ENCODE measurements at regions not wholly inside any gene's neighbourhood (a gene's known extent, or its start where the extent isn't known, plus 50 kb on each side); places are given as distances from the start of the nearest gene placed in this dataset.

- DNase-seq (ENCODE audit: low read depth), result peak; percentile 88
- peak overlapping the region; percentile 40 for H3K4me3 ChIP-seq (ENCODE audit: low read depth, low read length)
Observed at GRCh38 chr12:76259660-76260389, 88.4 kb downstream of the BBS10 start.

GRCh38 chr12:76259106-76259505 lies 89.1 kb downstream of the BBS10 start:
- DNase-seq (ENCODE audit: low read depth), result no peak
- H3K4me3 ChIP-seq (ENCODE audit: low read depth, low read length), result no peak overlapping the region

- DNase-seq (ENCODE audit: low read depth), result no peak
- no peak overlapping the region for H3K4me3 ChIP-seq (ENCODE audit: low read depth, low read length)
Observed at GRCh38 chr12:76256904-76257303, 91.3 kb downstream of the BBS10 start.

- no peak overlapping the region for H3K4me3 ChIP-seq (ENCODE audit: low read depth, low read length)
- DNase-seq (ENCODE audit: low read depth), result no peak
Observed at GRCh38 chr12:76256321-76256720, 91.9 kb downstream of the BBS10 start.

DNA sequence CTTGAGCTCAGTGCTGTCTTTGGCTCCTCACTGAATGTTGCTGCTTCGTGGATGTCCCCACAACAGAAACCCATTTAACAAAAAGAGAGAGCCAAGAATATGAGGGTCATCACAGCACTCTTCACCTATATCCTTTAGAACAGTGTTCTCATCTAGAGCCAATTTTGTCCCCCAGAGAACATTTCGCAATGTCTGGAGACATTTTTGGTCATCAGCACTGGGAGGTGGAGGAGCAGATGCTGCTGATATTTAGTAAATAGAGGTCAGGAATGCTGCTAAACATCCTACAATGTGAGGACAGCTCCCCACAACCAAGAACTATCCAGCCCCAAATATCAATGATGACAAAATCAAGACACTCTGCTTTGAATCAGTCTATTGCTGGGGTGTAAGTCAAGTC lies 92.5 kb downstream of the BBS10 start:
- DNase-seq (ENCODE audit: low read depth), result no peak
- H3K4me3 ChIP-seq (ENCODE audit: low read depth, low read length), result no peak overlapping the region

GRCh38 chr12:76255281-76255680 lies 92.9 kb downstream of the BBS10 start:
- DNase-seq (ENCODE audit: low read depth), result no peak
- H3K4me3 ChIP-seq (ENCODE audit: low read depth, low read length), result no peak overlapping the region

DNA sequence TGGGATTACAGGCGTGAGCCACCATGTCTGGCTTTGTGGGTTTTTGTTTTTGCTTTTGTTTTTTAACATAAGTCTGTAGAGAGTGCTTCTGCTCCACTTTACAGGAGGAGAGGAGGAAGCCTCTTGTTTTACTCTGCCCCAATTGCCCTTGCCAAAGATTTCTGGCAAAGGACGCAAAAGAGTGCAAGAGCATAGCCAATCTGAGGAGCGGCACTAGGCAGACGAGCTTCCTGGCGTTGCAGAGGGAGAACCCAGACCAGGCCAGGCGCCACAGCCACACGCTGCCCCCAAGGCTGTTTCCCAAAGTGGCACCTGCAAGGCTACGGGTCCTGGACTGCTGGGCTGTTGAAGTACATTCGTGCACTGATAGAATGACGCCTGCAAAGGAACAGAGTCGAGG lies 96.2 kb downstream of the BBS10 start:
- no peak overlapping the region for H3K4me3 ChIP-seq (ENCODE audit: low read depth, low read length)
- no peak for DNase-seq (ENCODE audit: low read depth)

GRCh38 chr12:76250256-76250655 lies 98.0 kb downstream of the BBS10 start:
- DNase-seq (ENCODE audit: low read depth), result no peak
- no peak overlapping the region for H3K4me3 ChIP-seq (ENCODE audit: low read depth, low read length)

- no peak for DNase-seq (ENCODE audit: low read depth)
- no peak overlapping the region for H3K4me3 ChIP-seq (ENCODE audit: low read depth, low read length)
Observed at GRCh38 chr12:76249501-76249900, 98.7 kb downstream of the BBS10 start.

GRCh38 chr12:76247992-76248391 lies 100.2 kb downstream of the BBS10 start:
- no peak overlapping the region for H3K4me3 ChIP-seq (ENCODE audit: low read depth, low read length)
- no peak for DNase-seq (ENCODE audit: low read depth)

DNA sequence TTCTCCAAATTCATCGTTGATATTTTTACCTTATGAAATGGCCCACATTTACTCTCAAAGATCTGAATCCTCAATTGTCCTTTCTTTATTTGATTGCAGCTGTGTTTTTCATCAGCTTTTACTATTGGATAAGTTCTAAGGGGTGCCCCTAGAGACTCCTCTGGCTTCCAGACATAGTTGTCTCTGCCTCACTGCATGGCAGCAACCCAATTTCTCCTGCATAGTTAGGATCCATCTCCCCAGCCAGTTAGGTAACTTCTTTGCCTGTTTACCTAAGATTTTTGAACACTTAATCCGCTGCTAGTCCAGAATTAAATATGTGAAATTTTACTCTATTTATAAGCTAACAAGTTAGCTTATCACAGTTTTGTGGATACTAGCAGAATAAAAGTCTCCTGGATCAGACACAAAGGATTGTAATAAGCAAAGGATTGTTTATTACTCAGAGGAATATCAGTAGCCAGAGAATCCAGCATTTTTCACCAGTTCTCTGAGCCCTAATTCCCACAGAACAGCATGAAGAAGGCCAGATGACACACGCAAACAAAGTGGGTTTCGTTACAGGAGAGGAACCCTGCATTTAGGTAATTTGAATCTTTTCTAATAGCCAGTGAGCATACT lies 101.1 kb downstream of the BBS10 start:
- DNase-seq (ENCODE audit: low read depth), result peak; percentile 88
- H3K4me3 ChIP-seq (ENCODE audit: low read depth, low read length), result no peak overlapping the region

DNA sequence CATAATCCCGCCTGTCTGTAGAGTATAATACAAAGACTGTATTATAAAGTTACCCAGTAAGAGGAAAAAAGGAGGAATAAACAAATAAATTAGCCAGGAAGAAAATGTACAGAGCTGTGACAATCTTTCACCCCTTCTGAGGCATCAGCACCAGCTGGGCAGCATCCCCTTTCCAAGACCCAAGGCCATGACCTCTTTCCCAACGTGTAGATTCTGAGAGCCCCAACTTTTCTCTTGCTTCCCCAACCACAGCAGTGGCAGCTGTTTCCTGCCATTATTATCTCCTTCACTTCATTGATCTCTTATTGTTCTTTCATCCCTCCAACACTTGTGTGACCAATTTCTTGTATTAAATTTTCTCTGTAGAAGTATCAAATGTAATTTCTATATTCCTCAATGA lies 101.6 kb downstream of the BBS10 start:
- DNase-seq (ENCODE audit: low read depth), result no peak
- no peak overlapping the region for H3K4me3 ChIP-seq (ENCODE audit: low read depth, low read length)

- peak; percentile 61 for DNase-seq (ENCODE audit: low read depth)
- H3K4me3 ChIP-seq (ENCODE audit: low read depth, low read length), result no peak overlapping the region
Observed at GRCh38 chr12:76244300-76244699, 103.9 kb downstream of the BBS10 start.

GRCh38 chr12:76242813-76243550 lies 105.2 kb downstream of the BBS10 start:
- H3K4me3 ChIP-seq (ENCODE audit: low read depth, low read length), result no peak overlapping the region
- no peak for DNase-seq (ENCODE audit: low read depth)

DNA sequence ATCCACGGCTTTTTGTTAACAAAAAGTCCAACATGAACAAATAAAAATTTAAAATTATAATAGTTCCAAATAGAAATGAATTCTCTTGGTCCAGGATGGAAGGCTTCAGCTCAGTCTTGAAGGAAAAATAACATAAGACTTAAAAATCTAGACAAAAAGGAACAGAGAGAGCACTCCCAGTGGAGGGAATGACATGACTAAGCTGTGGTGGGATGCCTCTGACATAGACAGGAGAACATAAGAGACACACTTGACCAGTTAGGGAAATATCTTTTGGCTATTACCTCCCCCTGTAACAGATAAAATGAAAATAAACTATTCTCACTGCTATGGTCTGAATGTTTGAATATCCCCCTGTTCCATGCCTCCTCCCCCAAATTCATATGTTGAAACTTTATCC lies 106.8 kb downstream of the BBS10 start:
- no peak overlapping the region for H3K4me3 ChIP-seq (ENCODE audit: low read depth, low read length)
- DNase-seq (ENCODE audit: low read depth), result no peak

- no peak for DNase-seq (ENCODE audit: low read depth)
Observed at GRCh38 chr12:76240281-76240680, 107.9 kb downstream of the BBS10 start.

GRCh38 chr12:76238688-76239087 lies 109.5 kb downstream of the BBS10 start:
- no peak for DNase-seq (ENCODE audit: low read depth)
- no peak overlapping the region for H3K4me3 ChIP-seq (ENCODE audit: low read depth, low read length)

More at GRCh38 chr12:76240281-76240680, 107.9 kb downstream of the BBS10 start:
- H3K4me3 ChIP-seq (ENCODE audit: low read depth, low read length), result no peak overlapping the region

GRCh38 chr12:76237086-76237701 lies 111.0 kb downstream of the BBS10 start:
- H3K4me3 ChIP-seq (ENCODE audit: low read depth, low read length), result no peak overlapping the region
- no peak for DNase-seq (ENCODE audit: low read depth)

- no peak overlapping the region for H3K4me3 ChIP-seq (ENCODE audit: low read depth, low read length)
- no peak for DNase-seq (ENCODE audit: low read depth)
Observed at GRCh38 chr12:76236640-76237039, 111.6 kb downstream of the BBS10 start.

DNA sequence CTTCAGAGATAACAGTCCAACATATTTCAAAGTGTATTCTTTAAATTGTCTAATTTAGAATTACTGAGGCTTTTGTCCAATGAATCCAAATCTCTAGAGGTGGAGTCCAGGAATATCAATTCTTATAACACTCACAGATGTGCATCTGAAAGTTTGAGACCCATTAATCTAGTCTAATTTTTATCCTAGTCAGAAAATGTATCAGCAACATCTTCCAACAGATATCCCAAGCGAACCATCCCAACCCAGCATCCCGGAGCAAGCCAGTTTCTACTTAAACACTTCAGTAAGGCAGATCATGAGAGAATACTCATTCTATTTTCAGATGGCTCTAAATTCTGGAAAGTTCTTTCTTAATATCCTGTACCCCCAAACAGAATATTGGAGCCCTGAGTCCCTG lies 113.5 kb downstream of the BBS10 start:
- no peak overlapping the region for H3K4me3 ChIP-seq (ENCODE audit: low read depth, low read length)
- DNase-seq (ENCODE audit: low read depth), result no peak

All from skeletal muscle cell (primary cell).